ENCODE measurements at regions not wholly inside any gene's neighbourhood (a gene's known extent, or its start where the extent isn't known, plus 50 kb on each side); places are given as distances from the start of the nearest gene placed in this dataset.
"Not testable (repeated sequence)": the region's sequence is repeated elsewhere in the genome, so short reads cannot be mapped to it uniquely, and the experiment has no call there.

DNA sequence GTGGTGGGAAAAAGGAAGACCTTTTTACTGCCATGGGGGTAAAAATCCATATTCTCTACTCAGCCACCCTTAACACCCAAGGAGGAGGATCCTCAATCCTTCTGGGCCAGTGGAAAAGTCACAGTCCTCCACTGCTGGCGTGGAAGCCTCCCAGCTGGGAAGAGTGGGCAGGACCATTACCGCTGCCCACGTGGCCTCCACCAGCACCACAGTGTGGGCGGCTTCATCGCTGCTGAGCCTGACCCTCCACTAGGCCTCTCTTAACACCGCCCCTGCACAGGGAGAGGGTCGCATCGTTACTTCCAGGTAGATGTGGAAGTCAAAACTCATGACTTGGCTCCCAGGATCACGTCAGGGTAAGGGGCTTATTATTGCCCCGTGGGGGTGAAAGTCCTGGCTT lies 656.5 kb downstream of the SUCLG1 start:
- Histone ChIP-seq H3K4me1 (ENCODE audit: control insufficient read depth, low read length) (no peaks in the 10 kb centered on the region), H3K9me3 (ENCODE audit: control insufficient read depth, insufficient read depth, low read length) (no peaks in the 10 kb centered on the region), H3K9me2 (replicated peaks; ENCODE audit: control insufficient read depth, low read length) (no peaks in the 10 kb centered on the region; the same call in 1 of the 2 replicates), H3K4me3 (ENCODE audit: low read length) (no peak overlapping the region), H3K27me3 (ENCODE audit: control insufficient read depth, low read length) (no peaks in the 10 kb centered on the region), H3K36me3 (ENCODE audit: control insufficient read depth, low read length) (no peaks in the 10 kb centered on the region), H3K79me2 (ENCODE audit: control insufficient read depth, low read length) (no peaks in the 10 kb centered on the region), H4K20me1 (ENCODE audit: control insufficient read depth, insufficient read depth, low read depth, low read length) (no peaks in the 10 kb centered on the region), H3K4me2 (ENCODE audit: low read length) (no peak overlapping the region), H3F3A (ENCODE audit: control insufficient read depth, insufficient read depth) (no peaks in the 10 kb centered on the region), H3K27ac (ENCODE audit: low read depth, low read length) (no peak overlapping the region)
- no peak for TF ChIP-seq EZH2phosphoT487 (IDR thresholded peaks at IDR 0.05; ENCODE audit: borderline replicate concordance, low read length)

GRCh38 chr2:83795777-83796176 lies 663.3 kb downstream of the SUCLG1 start:
- H3F3A ChIP-seq (ENCODE audit: control insufficient read depth, insufficient read depth), result no peaks in the 10 kb centered on the region
- no peaks in the 10 kb centered on the region for H3K79me2 ChIP-seq (ENCODE audit: control insufficient read depth, low read length)
- no peaks in the 10 kb centered on the region for H3K9me3 ChIP-seq (ENCODE audit: control insufficient read depth, insufficient read depth, low read length)
- H3K4me1 ChIP-seq (ENCODE audit: control insufficient read depth, low read length), result no peaks in the 10 kb centered on the region
- no peaks in the 10 kb centered on the region for H4K20me1 ChIP-seq (ENCODE audit: control insufficient read depth, insufficient read depth, low read depth, low read length)
- no peak overlapping the region for H3K27ac ChIP-seq (ENCODE audit: low read depth, low read length)
- no peak for TF ChIP-seq EZH2phosphoT487 (IDR thresholded peaks at IDR 0.05; ENCODE audit: borderline replicate concordance, low read length)
- TF ChIP-seq, protein P1, sequence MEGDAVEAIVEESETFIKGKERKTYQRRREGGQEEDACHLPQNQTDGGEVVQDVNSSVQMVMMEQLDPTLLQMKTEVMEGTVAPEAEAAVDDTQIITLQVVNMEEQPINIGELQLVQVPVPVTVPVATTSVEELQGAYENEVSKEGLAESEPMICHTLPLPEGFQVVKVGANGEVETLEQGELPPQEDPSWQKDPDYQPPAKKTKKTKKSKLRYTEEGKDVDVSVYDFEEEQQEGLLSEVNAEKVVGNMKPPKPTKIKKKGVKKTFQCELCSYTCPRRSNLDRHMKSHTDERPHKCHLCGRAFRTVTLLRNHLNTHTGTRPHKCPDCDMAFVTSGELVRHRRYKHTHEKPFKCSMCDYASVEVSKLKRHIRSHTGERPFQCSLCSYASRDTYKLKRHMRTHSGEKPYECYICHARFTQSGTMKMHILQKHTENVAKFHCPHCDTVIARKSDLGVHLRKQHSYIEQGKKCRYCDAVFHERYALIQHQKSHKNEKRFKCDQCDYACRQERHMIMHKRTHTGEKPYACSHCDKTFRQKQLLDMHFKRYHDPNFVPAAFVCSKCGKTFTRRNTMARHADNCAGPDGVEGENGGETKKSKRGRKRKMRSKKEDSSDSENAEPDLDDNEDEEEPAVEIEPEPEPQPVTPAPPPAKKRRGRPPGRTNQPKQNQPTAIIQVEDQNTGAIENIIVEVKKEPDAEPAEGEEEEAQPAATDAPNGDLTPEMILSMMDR (IDR thresholded peaks at IDR 0.05; ENCODE audit: low read depth, low read length, poor library complexity, severe bottlenecking), result no peak
- H3K4me2 ChIP-seq (ENCODE audit: low read length), result no peak overlapping the region
- H3K36me3 ChIP-seq (ENCODE audit: control insufficient read depth, low read length), result no peaks in the 10 kb centered on the region
- no peaks in the 10 kb centered on the region for H3K9me2 ChIP-seq (replicated peaks; ENCODE audit: control insufficient read depth, low read length)
- no peak overlapping the region for H3K4me3 ChIP-seq (ENCODE audit: low read length)
- no peaks in the 10 kb centered on the region for H3K27me3 ChIP-seq (ENCODE audit: control insufficient read depth, low read length)

GRCh38 chr2:83790467-83790866 lies 668.6 kb downstream of the SUCLG1 start:
- not testable (repeated sequence) for H3K4me3 ChIP-seq (ENCODE audit: low read length)

DNA sequence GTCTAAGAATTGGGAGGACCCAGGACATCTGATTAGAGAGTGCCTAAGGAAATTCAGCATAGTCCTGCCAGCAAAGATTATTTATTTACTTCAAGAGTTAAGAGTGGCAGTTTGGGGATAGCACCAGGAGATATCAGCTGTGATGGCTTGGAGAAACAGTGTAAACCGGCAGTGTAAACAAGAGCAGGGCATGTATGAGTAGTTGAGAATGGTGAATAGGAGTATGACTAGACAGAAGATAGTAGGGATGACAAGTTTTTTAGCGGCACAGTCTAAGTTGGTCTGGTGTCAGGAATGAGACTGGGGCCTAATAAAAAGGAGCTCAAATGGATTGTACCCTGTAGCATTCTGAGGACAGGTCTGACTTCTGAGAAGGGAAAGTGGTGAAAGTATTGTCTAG lies 669.4 kb downstream of the SUCLG1 start:
- not testable (repeated sequence) for H3K27me3 ChIP-seq (ENCODE audit: control insufficient read depth, low read length); H3K9me2 ChIP-seq (replicated peaks; ENCODE audit: control insufficient read depth, low read length); H3K36me3 ChIP-seq (ENCODE audit: control insufficient read depth, low read length); H3K27ac ChIP-seq (ENCODE audit: low read depth, low read length); H4K20me1 ChIP-seq (ENCODE audit: control insufficient read depth, insufficient read depth, low read depth, low read length); H3F3A ChIP-seq (ENCODE audit: control insufficient read depth, insufficient read depth); H3K79me2 ChIP-seq (ENCODE audit: control insufficient read depth, low read length); H3K4me1 ChIP-seq (ENCODE audit: control insufficient read depth, low read length); H3K4me2 ChIP-seq (ENCODE audit: low read length); H3K9me3 ChIP-seq (ENCODE audit: control insufficient read depth, insufficient read depth, low read length); H3K4me3 ChIP-seq (ENCODE audit: low read length)

More at GRCh38 chr2:83790467-83790866, 668.6 kb downstream of the SUCLG1 start:
- H3K4me2 ChIP-seq (ENCODE audit: low read length); H3K27ac ChIP-seq (ENCODE audit: low read depth, low read length); H3K9me2 ChIP-seq (replicated peaks; ENCODE audit: control insufficient read depth, low read length); H4K20me1 ChIP-seq (ENCODE audit: control insufficient read depth, insufficient read depth, low read depth, low read length); H3F3A ChIP-seq (ENCODE audit: control insufficient read depth, insufficient read depth); H3K9me3 ChIP-seq (ENCODE audit: control insufficient read depth, insufficient read depth, low read length); H3K36me3 ChIP-seq (ENCODE audit: control insufficient read depth, low read length); H3K4me1 ChIP-seq (ENCODE audit: control insufficient read depth, low read length); H3K27me3 ChIP-seq (ENCODE audit: control insufficient read depth, low read length); H3K79me2 ChIP-seq (ENCODE audit: control insufficient read depth, low read length): not testable (repeated sequence)

- H3K27ac ChIP-seq (ENCODE audit: low read depth, low read length); H3K27me3 ChIP-seq (ENCODE audit: control insufficient read depth, low read length); H3K9me2 ChIP-seq (replicated peaks; ENCODE audit: control insufficient read depth, low read length); H3K9me3 ChIP-seq (ENCODE audit: control insufficient read depth, insufficient read depth, low read length); H3K36me3 ChIP-seq (ENCODE audit: control insufficient read depth, low read length); H4K20me1 ChIP-seq (ENCODE audit: control insufficient read depth, insufficient read depth, low read depth, low read length); H3F3A ChIP-seq (ENCODE audit: control insufficient read depth, insufficient read depth); H3K79me2 ChIP-seq (ENCODE audit: control insufficient read depth, low read length); H3K4me2 ChIP-seq (ENCODE audit: low read length); H3K4me1 ChIP-seq (ENCODE audit: control insufficient read depth, low read length); H3K4me3 ChIP-seq (ENCODE audit: low read length): not testable (repeated sequence)
Observed at GRCh38 chr2:83788938-83789566, 670.0 kb downstream of the SUCLG1 start.

Data from DOHH2 (cell line).